ENCODE measurements at regions not wholly inside any gene's neighbourhood (a gene's known extent, or its start where the extent isn't known, plus 50 kb on each side); places are given as distances from the start of the nearest gene placed in this dataset.
"Not testable (repeated sequence)": the region's sequence is repeated elsewhere in the genome, so short reads cannot be mapped to it uniquely, and the experiment has no call there.

- DNase-seq (ENCODE audit: low read depth in 2 of 2), result no peak
Measured at GRCh38 chr1:4118746-4119515, 218.9 kb upstream of the C1orf174 start.

DNA sequence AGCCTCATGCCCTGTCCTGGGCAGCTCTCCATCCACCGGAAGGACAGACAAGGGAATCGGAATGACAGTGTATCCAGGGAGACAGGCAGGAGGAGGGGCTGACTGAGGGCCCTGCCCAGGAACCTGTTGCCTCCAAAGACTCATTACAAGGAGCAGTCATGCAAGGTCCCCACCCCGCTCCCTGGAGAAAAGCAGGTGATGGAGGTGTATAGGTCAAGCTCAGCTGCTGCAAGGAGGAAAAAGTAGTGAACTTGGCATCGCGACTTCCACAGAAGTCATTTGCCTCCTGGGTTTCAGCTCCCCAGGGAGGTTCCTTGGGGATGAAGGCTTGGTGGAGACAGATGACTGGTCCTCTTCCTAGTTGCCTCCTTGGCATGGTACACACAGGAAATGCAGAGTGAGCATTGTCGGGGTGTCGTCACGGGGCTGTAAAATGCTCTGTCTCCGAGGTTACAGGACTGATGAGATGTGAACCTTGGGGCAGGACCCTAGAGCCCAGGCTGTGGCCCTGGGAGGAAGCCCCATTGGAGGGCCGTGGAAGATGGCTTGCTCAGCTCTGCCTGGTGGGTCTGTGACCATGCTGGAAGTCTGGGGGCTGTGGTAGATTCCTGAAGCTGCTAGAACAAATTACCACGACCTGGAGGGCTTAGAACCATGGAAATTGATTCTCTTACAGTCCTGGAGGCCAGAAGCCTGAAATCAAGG is 219.6 kb upstream of the C1orf174 start:
- no peak for DNase-seq (ENCODE audit: low read depth in 2 of 2)

DNA sequence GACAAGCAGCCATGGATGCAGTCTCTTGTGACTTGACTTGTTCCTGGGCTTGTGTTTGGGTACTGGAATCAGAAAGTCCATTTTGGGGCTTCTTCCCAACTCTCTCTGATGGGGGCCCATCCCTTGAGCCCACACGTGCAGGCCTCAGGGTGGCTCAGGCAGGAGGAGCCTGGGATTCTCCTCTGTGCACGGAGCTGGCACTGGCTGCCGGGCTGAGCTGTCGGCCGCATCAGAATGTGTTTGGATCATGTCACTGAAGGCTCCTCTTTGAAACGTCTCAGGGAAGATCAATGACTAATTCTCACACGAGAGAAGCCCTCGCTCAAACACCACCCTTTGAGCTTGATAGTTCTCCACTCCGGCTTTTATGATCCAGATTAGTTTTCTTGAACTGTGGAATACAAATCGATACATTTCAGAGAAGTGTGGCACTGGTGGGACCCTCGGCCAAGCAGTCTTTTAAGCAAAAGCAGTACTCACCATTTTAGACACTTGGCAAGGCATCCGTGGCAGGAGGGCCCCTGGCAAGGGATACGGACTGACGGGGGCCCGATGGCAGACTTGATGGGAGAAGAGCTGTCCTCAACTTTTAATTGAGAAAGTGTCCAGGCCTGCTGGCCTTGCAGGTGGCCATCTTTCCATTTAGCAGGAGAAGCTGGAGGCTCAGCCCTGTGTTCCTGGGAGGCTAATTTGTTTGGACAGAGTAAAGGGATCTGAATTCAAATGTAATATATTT is 220.7 kb upstream of the C1orf174 start:
- DNase-seq (ENCODE audit: low read depth in 2 of 2), result no peak

DNA sequence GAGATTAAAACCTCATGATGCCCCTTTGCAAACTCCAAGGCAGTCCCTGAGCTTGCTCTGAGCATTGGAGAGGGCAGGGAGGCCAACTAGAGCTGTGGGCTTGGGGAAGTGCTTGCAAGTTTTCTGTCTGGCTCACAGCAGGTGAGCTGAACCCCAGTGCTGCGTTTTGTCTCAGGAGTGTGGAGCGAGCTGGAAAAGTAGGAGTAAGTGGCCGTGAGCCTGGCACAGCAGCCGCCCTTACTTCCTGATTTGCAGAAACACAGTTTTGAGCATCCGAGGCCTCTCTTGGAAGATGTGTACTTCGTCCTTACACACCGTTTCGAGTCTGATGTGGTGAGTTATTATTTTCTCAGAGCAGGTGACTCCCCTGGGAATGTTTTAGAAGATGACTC is 221.2 kb upstream of the C1orf174 start:
- no peak for DNase-seq (ENCODE audit: low read depth in 2 of 2)

DNA sequence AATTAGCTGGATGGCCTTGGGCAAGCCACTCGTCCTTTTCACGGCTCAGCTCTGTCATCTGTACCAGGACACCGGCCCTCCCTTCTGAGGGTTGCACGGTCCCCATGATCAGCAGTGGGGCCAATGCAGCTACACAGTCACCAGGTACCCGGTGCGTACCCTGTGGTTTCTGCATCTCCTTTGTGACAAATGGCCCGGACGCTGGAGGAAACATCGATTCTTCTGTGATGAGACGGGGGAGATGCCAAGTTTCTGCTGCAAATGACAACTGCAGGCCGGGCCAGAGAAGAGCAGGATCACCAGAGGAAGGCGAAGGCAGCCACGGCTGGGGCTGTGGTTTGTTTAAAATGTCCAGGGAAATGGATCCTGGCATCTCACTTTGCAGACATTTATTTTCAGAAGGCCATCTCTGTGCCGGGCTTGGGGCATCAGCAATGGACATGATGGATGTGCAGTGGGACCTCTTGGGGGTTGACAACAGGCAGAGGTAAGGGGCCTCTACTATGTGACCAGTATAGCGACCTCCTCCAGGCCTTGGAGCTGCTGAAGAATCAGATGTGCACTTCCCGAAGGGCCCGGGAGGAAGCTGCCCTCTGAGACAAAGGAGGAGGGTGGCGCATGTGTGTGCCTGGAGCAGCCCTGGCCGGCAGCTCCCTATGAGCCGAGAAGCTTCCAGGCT is 221.9 kb upstream of the C1orf174 start:
- DNase-seq (ENCODE audit: low read depth in 2 of 2), result no peak

GRCh38 chr1:4122513-4123160 is 222.6 kb upstream of the C1orf174 start:
- no peak for DNase-seq (ENCODE audit: low read depth in 2 of 2)

DNA sequence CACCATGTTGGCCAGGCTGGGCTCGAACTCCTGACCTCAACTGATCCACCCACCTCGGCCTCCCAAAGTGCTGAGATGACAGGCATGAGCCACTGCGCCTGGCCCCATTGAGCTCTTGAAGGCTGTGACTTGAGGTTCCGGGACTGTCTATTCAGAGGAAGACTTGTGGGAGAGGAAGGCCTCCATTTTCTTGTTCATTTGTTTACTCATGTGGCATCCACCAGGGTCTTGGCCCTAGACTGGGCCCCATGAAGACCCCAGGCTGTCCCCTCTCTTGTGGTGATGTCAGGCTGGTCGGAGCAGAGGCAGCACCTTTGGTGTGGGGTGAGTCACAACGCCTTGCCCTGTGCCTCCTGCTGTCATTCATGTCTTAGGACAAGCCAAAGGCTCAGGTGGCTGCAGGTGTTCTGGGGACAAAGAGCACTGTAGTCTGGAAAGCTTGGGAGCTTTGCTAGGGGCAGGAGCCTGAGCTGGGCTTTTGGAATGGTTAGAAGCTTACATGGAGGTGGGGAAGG is 224.6 kb upstream of the C1orf174 start:
- no peak for DNase-seq (ENCODE audit: low read depth in 2 of 2)

GRCh38 chr1:4126251-4126650 is 226.2 kb upstream of the C1orf174 start:
- no peak for DNase-seq (ENCODE audit: low read depth in 2 of 2)

- no peak for DNase-seq (ENCODE audit: low read depth in 2 of 2)
Measured at GRCh38 chr1:4126731-4127591, 226.9 kb upstream of the C1orf174 start.

- no peak for DNase-seq (ENCODE audit: low read depth in 2 of 2)
Measured at GRCh38 chr1:4127592-4128140, 227.6 kb upstream of the C1orf174 start.

DNA sequence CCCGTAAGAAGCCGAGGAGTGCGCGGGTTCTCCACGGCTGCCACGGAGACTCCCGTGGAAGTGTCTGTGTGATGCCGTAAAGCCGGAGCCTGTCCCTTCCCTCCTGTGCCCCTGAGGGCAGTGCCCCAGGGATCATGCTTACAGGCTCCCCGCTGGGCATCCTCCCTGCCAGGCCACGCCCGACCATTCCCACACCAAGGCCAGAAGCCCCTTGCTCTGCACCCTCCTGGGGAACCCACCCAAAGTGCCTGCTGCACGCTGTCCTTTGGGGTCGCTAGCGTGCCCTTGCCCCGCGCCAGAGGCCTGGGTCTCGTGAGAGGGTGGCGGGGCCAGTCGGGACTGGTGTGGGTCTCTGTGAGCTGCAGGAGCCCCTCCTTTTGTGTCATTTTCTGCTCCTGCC is 228.5 kb upstream of the C1orf174 start:
- DNase-seq (ENCODE audit: low read depth in 2 of 2), result no peak

DNA sequence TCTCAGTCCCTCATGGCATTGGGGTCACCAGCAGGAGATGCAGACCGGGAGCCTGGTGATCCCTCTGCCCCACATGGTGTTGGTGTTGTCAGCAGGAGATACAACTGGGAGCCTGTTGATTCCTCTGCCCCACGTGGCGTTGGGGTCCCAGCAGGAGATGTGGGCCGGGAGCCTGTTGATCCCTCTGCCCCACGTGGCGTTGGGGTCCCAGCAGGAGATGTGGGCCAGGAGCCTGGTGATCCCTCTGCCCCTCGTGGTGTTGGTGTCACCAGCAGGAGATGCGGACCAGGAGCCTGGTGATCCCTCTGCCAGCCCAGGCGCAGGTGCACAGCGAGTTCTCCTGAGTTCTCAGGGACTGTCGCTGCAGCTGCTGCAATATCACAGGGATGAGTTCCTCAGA is 229.6 kb upstream of the C1orf174 start:
- DNase-seq (ENCODE audit: low read depth in 2 of 2), result no peak

- no peak for DNase-seq (ENCODE audit: low read depth in 2 of 2)
Measured at GRCh38 chr1:4130096-4130495, 230.0 kb upstream of the C1orf174 start.

DNA sequence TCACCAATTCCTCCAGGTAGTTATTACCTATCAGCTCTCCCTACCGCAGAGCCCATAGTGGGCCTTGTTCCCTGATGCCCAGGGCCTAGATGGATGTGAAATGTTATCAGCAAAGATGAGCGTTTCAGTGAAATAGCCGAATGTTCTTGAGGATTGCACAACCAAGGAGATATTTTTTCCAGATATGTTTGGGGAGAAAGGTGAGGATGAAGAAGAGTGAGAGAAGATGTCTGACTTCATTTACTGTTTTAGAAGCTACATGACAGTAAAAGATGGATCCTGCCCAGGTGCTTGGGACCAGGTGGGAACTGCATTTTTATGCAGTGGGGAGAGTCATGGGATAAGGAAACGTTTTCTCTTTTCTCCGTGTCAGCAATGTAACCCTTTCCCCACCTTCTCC is 231.7 kb upstream of the C1orf174 start:
- DNase-seq (ENCODE audit: low read depth in 2 of 2), result no peak

- DNase-seq (ENCODE audit: low read depth in 2 of 2), result no peak
Measured at GRCh38 chr1:4132352-4133296, 232.6 kb upstream of the C1orf174 start.

- DNase-seq (ENCODE audit: low read depth in 2 of 2), result no peak
Measured at GRCh38 chr1:4133297-4133938, 233.3 kb upstream of the C1orf174 start.

GRCh38 chr1:4133939-4134321 is 233.9 kb upstream of the C1orf174 start:
- DNase-seq (ENCODE audit: low read depth in 2 of 2), result no peak

DNA sequence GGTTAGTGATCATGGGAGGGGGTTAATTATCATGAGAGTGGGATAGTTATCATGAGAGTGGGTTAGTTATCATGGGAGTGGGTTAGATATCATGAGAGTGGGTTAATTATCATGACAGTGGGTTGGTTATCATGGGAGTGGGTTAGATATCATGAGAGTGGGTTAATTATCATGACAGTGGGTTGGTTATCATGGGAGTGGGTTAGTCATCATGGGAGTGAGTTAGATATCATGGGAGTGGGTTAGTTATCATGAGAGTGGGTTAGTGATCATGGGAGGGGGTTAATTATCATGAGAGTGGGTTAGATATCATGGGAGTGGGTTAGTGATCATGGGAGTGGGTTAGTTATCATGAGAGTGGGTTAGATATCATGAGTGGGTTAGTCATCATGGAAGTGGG is 235.8 kb upstream of the C1orf174 start:
- DNase-seq (ENCODE audit: low read depth in 2 of 2), result not testable (repeated sequence)

Measured in activated CD4-positive, alpha-beta T cell treated with anti-CD3 and anti-CD28 coated beads for 24 hours (primary cell).